ENCODE measurements at regions not wholly inside any gene's neighbourhood (a gene's known extent, or its start where the extent isn't known, plus 50 kb on each side); places are given as distances from the start of the nearest gene placed in this dataset.

GRCh38 chr6:145548933-145549648, 186.2 kb downstream of the EPM2A start:
- intact Hi-C loops (cut with micrococcal nuclease; ENCODE audit: unreplicated experiment) = no loop called here
- Histone ChIP-seq H3K9me3 (ENCODE audit: low read depth, low read length, poor library complexity, severe bottlenecking) (no peaks in the 10 kb centered on the region), H3K27me3 (replicated peaks; ENCODE audit: insufficient read depth, low read depth, low read length, poor library complexity) (no peaks in the 10 kb centered on the region), H3K27ac (ENCODE audit: low read depth, low read length, poor library complexity, severe bottlenecking) (no peak overlapping the region), H3K36me3 (ENCODE audit: insufficient read depth, low read length, poor library complexity, severe bottlenecking) (no peaks in the 10 kb centered on the region), H3K4me3 (ENCODE audit: low read depth, low read length, poor library complexity, severe bottlenecking) (no peak overlapping the region), H3K4me1 (ENCODE audit: insufficient read depth, low read length, poor library complexity, severe bottlenecking) (no peaks in the 10 kb centered on the region)
- CTCF ChIA-PET = no interaction called here
- BruUV-seq (replicated peaks) = no TSS peak
- TF ChIP-seq CTCF (conservative IDR thresholded peaks at IDR 0.05; ENCODE audit: low read depth, low read length) (no peak), EZH2 (IDR thresholded peaks at IDR 0.05; ENCODE audit: borderline replicate concordance, low read depth, low read length, poor library complexity, severe bottlenecking) (no peak)
- POLR2A ChIA-PET (ENCODE audit: low non-redundant PET) = no interaction called here
- DNase-seq (ENCODE audit: low spot score) = no peak

DNA sequence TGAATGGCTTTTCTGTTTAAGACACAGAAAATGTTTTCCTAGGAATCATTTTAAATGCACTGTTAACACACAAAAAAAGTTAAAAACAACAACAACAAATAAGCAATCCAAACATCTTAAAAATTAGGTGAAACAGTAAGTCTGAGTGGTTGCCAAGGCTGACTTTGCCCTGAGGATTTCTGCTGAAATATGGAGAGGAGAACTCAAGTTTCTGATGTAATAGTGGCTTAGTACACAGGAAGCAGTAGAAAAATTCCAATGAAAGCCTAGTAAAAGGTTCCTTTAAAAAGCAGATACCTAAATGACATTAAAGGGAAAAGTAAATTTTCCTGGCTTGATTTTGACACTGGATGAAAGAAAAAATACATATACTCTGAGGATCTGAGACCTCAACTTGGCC, 184.2 kb downstream of the EPM2A start:
- DNase-seq (ENCODE audit: low spot score) = no peak
- POLR2A ChIA-PET (ENCODE audit: low non-redundant PET) = no interaction called here
- CTCF ChIA-PET = no interaction called here
- H3K4me3 ChIP-seq (ENCODE audit: low read depth, low read length, poor library complexity, severe bottlenecking) = no peak overlapping the region
- TF ChIP-seq CTCF (conservative IDR thresholded peaks at IDR 0.05; ENCODE audit: low read depth, low read length) = no peak
- TF ChIP-seq EZH2 (IDR thresholded peaks at IDR 0.05; ENCODE audit: borderline replicate concordance, low read depth, low read length, poor library complexity, severe bottlenecking) = no peak
- intact Hi-C loops (cut with micrococcal nuclease; ENCODE audit: unreplicated experiment) = no loop called here
- no peaks in the 10 kb centered on the region for H3K9me3 ChIP-seq (ENCODE audit: low read depth, low read length, poor library complexity, severe bottlenecking)
- no TSS peak for BruUV-seq (replicated peaks)
- no peaks in the 10 kb centered on the region for H3K36me3 ChIP-seq (ENCODE audit: insufficient read depth, low read length, poor library complexity, severe bottlenecking)
- no peaks in the 10 kb centered on the region for H3K27me3 ChIP-seq (replicated peaks; ENCODE audit: insufficient read depth, low read depth, low read length, poor library complexity)
- no peaks in the 10 kb centered on the region for H3K4me1 ChIP-seq (ENCODE audit: insufficient read depth, low read length, poor library complexity, severe bottlenecking)
- no peak overlapping the region for H3K27ac ChIP-seq (ENCODE audit: low read depth, low read length, poor library complexity, severe bottlenecking)

DNA sequence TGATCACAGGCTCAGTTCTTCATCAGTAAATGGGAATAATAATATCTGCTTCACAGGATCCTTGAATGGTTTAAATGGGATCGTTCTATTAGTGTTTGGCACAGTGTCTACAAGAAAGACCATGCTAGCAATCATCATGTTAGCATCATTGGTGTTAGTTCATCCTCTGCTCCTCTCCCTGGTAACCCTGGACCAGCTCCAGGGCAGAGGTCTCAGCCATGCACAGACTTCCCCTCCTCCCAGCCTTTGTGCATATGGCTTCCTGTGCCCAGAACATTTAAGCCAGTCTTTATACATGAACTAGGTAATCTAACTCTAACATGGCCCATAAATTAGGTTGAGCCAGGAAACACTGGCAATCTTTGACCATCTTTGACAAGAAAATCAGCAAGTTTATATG, 180.2 kb downstream of the EPM2A start:
- no peak overlapping the region for H3K27ac ChIP-seq (ENCODE audit: low read depth, low read length, poor library complexity, severe bottlenecking)
- no peak overlapping the region for H3K4me3 ChIP-seq (ENCODE audit: low read depth, low read length, poor library complexity, severe bottlenecking)
- H3K4me1 ChIP-seq (ENCODE audit: insufficient read depth, low read length, poor library complexity, severe bottlenecking) = no peaks in the 10 kb centered on the region
- intact Hi-C loops (cut with micrococcal nuclease; ENCODE audit: unreplicated experiment) = no loop called here
- no peaks in the 10 kb centered on the region for H3K27me3 ChIP-seq (replicated peaks; ENCODE audit: insufficient read depth, low read depth, low read length, poor library complexity)
- no peak for TF ChIP-seq EZH2 (IDR thresholded peaks at IDR 0.05; ENCODE audit: borderline replicate concordance, low read depth, low read length, poor library complexity, severe bottlenecking)
- TF ChIP-seq CTCF (conservative IDR thresholded peaks at IDR 0.05; ENCODE audit: low read depth, low read length) = no peak
- no peaks in the 10 kb centered on the region for H3K36me3 ChIP-seq (ENCODE audit: insufficient read depth, low read length, poor library complexity, severe bottlenecking)
- ChIA-PET POLR2A (ENCODE audit: low non-redundant PET) (interaction anchor here (0.6 kb wide), 1 partner anchor 434 kb away, joined by 3 read pairs; no protein-coding TSS in a partner anchor), CTCF (no interaction called here)
- no peak for DNase-seq (ENCODE audit: low spot score)
- no TSS peak for BruUV-seq (replicated peaks)
- no peaks in the 10 kb centered on the region for H3K9me3 ChIP-seq (ENCODE audit: low read depth, low read length, poor library complexity, severe bottlenecking)
